Astrocyte of the cerebellum (primary cell): ENCODE measurements at regions not wholly inside any gene's neighbourhood (a gene's known extent, or its start where the extent isn't known, plus 50 kb on each side); places are given as distances from the start of the nearest gene placed in this dataset.
"Not testable (repeated sequence)": the region's sequence is repeated elsewhere in the genome, so short reads cannot be mapped to it uniquely, and the experiment has no call there.

Experiments used
- DNase-seq: peaks from one replicate; pipeline ENCODE4 v3.0.0-alpha.2; 2011; ENCODE audit warnings: low read depth
- H3K4me3 ChIP-seq: 2 replicates; pipeline ENCODE4 v1.5.1; 2011; ENCODE audit warnings: mild to moderate bottlenecking, low read depth, low read length, moderate library complexity
- in situ Hi-C: cut with HindIII; loops from 2 replicates; pipeline ENCODE4 v1.10.0; 2017; ENCODE audit warnings: low sequenced_read_pairs
- TF ChIP-seq, protein P1 (sequence below): IDR thresholded peaks from 2 replicates; pipeline ENCODE4 v1.5.1; 2012; ENCODE audit warnings: low read length, low read depth, moderate library complexity, mild to moderate bottlenecking; ENCODE audit errors: missing control alignments

- DNase-seq = no peak
- H3K4me3 ChIP-seq = no peak overlapping the region
- in situ Hi-C loops = no loop called here
- TF ChIP-seq, protein P1, sequence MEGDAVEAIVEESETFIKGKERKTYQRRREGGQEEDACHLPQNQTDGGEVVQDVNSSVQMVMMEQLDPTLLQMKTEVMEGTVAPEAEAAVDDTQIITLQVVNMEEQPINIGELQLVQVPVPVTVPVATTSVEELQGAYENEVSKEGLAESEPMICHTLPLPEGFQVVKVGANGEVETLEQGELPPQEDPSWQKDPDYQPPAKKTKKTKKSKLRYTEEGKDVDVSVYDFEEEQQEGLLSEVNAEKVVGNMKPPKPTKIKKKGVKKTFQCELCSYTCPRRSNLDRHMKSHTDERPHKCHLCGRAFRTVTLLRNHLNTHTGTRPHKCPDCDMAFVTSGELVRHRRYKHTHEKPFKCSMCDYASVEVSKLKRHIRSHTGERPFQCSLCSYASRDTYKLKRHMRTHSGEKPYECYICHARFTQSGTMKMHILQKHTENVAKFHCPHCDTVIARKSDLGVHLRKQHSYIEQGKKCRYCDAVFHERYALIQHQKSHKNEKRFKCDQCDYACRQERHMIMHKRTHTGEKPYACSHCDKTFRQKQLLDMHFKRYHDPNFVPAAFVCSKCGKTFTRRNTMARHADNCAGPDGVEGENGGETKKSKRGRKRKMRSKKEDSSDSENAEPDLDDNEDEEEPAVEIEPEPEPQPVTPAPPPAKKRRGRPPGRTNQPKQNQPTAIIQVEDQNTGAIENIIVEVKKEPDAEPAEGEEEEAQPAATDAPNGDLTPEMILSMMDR = no peak
Measured at GRCh38 chr2:433216-433615, 145.3 kb upstream of the ALKAL2 start.

- TF ChIP-seq, protein P1 = no peak
- no peak for DNase-seq
- H3K4me3 ChIP-seq = no peak overlapping the region
- in situ Hi-C loops = no loop called here
Measured at GRCh38 chr2:430291-431040, 142.6 kb upstream of the ALKAL2 start.

- TF ChIP-seq, protein P1 = no peak
- no peak overlapping the region for H3K4me3 ChIP-seq
- no peak for DNase-seq
- in situ Hi-C loops = no loop called here
Measured at GRCh38 chr2:429575-430254, 141.8 kb upstream of the ALKAL2 start.

DNA sequence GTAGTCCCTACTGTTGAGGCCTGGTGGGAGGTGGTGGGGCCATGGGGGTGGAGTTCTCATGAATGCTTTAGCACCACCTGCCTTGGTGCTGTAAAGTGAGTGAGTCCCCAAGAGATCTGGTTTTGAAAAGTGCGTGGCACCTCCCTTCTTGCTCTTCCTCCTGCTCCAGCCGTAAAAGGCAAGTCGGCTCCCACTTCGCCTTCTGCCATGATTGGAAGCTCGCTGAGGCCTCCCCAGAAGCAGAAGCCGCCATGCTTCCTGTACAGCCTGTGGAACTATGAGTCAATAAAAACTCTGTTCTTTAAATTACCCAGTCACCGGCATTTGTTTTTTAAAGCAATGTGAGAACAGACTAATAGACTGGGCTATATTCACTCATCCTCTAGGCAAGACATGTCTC, 141.3 kb upstream of the ALKAL2 start:
- no peak for DNase-seq
- in situ Hi-C loops = no loop called here
- H3K4me3 ChIP-seq = no peak overlapping the region
- TF ChIP-seq, protein P1 = no peak

DNA sequence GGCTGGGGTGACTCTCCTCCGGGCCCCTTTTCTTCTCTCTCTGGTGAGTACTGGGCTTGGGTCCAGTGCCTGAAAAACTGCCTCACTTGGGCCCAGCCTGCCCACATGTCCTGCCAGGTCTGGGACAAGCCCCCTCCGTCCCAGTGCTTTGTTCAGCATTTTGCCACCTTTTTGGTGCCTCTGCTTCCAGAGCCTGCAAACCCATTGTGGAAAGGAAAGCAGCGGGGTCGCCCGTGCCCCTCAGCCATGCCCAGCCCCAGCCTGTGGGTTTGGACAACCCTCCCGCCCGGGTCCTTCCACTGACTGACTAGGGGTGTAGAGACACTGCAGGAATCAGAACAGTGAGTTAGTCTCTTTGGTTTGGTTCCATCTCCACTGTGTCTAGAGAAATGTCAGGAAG, 140.7 kb upstream of the ALKAL2 start:
- TF ChIP-seq, protein P1 = no peak
- no peak overlapping the region for H3K4me3 ChIP-seq
- in situ Hi-C loops = no loop called here
- DNase-seq = no peak

DNA sequence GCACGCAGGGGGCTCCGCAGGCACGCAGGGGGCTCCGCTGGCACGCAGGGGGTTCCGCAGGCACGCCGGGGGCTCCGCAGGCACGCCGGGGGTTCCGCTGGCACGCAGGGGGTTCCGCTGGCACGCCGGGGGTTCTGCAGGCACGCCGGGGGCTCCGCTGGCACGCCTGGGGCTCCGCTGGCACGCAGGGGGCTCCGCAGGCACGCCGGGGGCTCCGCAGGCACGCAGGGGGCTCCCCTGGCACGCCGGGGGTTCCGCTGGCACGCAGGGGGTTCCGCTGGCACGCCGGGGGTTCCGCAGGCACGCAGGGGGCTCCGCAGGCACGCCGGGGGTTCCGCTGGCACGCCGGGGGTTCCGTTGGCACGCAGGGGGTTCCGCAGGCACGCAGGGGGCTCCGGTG, 138.8 kb upstream of the ALKAL2 start:
- DNase-seq, in situ Hi-C loops, H3K4me3 ChIP-seq: not testable (repeated sequence)

DNA sequence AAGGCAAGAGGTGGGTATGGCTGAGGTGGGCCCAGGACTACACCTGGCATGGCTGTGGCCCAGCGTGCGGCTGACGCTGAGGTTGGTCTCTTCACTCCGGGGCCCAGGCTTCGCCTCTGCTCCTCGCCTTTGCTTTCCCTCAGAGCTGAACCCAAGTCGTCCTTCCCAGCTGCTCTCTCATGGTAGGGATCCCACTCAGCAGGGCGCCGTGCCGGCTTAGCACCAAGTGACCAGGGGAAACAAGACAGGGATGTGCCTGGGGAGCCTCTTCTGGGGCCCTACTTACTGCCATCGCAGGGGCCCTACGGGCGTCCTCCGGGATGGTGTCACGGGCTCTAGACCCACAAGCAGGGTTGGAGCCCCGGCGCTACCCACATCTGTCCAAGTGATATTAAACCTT, 138.1 kb upstream of the ALKAL2 start:
- DNase-seq = no peak
- TF ChIP-seq, protein P1 = no peak
- in situ Hi-C loops = no loop called here
- no peak overlapping the region for H3K4me3 ChIP-seq
